ENCODE measurements at regions not wholly inside any gene's neighbourhood (a gene's known extent, or its start where the extent isn't known, plus 50 kb on each side); places are given as distances from the start of the nearest gene placed in this dataset.

DNA sequence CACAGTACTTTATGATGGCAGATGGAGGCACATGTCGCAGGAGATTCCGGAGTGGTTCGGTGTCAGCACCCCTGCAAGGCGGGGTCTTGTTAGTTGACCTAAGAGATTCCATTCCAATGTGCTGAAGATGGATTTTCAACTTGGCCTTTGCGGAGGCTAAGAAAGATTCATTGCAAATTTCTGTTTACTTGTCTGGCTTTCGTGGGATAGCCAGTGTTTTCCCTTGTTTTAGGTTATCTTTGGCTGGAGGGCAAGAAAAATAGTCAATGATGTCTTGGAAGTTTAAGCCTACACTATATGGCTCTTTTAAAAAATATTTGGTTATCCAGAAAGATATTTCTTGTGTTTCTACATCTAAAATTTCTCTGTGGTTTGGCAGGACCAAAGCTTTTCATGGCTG lies 123.6 kb upstream of the PTCH1 start:
- no peak for TF ChIP-seq POLR2A (IDR thresholded peaks at IDR 0.05)
- TF ChIP-seq, protein P1, sequence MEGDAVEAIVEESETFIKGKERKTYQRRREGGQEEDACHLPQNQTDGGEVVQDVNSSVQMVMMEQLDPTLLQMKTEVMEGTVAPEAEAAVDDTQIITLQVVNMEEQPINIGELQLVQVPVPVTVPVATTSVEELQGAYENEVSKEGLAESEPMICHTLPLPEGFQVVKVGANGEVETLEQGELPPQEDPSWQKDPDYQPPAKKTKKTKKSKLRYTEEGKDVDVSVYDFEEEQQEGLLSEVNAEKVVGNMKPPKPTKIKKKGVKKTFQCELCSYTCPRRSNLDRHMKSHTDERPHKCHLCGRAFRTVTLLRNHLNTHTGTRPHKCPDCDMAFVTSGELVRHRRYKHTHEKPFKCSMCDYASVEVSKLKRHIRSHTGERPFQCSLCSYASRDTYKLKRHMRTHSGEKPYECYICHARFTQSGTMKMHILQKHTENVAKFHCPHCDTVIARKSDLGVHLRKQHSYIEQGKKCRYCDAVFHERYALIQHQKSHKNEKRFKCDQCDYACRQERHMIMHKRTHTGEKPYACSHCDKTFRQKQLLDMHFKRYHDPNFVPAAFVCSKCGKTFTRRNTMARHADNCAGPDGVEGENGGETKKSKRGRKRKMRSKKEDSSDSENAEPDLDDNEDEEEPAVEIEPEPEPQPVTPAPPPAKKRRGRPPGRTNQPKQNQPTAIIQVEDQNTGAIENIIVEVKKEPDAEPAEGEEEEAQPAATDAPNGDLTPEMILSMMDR (IDR thresholded peaks at IDR 0.05), result no peak
